A549 (cell line): ENCODE measurements at regions not wholly inside any gene's neighbourhood (a gene's known extent, or its start where the extent isn't known, plus 50 kb on each side); places are given as distances from the start of the nearest gene placed in this dataset.

Experiments used
- CBX2 ChIP-seq: fragments of 200-600 bp; sonication (generic); IDR thresholded peaks from 2 replicates; pipeline ENCODE4 v1.6.1; 2016; ENCODE audit warnings: low read depth, mild to moderate bottlenecking, borderline replicate concordance
- PHF8 ChIP-seq: fragments of 200-600 bp; sonication (generic); IDR thresholded peaks from 2 replicates; pipeline ENCODE4 v1.6.1; 2016; ENCODE audit warnings: low read depth, mild to moderate bottlenecking, antibody characterized with exemption, moderate library complexity, borderline replicate concordance
- POLR2A ChIP-seq: IDR thresholded peaks from 2 replicates; pipeline ENCODE4 v1.6.1; 2012; ENCODE audit warnings: mild to moderate bottlenecking, low read length
- TF ChIP-seq, protein P1 (sequence below): fragments of >200 bp; sonication (Bioruptor Twin); formaldehyde crosslinking; IDR thresholded peaks from 3 replicates; pipeline ENCODE4 v1.5.1; 2016

DNA sequence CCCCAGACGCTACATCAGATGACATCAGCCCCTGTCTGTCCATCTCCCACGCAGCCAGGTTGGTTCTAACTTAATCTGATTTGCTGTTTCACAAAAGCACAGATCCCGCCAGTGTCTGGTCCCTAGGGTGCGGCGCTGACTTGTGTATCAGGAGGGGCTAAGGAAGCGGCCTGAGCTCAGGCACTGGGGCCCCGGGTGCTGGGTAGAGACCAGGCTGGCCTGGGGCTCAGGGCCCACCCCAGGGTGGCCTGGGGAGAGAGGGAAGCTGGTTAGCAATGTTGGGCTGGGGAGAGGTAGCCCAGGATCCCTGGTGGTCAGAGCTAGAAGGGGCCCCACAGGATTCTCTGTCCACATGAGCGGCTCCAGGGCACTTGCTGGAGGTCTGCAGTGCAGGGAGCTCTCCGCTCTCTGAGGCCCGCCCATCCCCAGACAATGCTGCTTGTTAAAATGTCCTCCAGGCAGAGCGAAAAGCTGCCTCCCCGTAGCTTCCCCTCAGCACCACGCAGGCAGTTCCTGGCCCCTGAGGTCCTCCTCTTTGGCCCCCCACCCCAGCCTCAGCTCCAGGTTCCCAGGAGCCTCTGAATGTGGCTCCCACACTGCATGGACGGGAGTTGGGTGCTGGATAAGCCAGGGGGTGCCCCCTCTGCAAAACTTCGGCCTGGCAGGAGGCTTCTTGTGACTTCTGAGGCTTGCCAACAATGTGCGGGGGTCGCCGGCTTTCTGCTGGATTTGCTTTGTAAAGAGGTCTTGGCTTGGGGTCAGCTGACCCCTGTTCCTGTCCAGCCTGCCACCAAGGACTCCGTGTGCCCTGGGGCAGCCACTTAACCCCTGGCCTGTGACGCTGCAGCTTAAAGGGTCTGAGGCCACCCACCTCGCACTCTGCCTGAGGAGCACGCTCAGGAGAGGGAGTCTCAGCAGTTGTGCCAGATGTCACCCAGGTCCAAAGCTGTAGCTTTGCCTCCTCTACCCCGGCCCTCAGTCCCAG, 112.9 kb downstream of the CPZ start:
- TF ChIP-seq, protein P1, sequence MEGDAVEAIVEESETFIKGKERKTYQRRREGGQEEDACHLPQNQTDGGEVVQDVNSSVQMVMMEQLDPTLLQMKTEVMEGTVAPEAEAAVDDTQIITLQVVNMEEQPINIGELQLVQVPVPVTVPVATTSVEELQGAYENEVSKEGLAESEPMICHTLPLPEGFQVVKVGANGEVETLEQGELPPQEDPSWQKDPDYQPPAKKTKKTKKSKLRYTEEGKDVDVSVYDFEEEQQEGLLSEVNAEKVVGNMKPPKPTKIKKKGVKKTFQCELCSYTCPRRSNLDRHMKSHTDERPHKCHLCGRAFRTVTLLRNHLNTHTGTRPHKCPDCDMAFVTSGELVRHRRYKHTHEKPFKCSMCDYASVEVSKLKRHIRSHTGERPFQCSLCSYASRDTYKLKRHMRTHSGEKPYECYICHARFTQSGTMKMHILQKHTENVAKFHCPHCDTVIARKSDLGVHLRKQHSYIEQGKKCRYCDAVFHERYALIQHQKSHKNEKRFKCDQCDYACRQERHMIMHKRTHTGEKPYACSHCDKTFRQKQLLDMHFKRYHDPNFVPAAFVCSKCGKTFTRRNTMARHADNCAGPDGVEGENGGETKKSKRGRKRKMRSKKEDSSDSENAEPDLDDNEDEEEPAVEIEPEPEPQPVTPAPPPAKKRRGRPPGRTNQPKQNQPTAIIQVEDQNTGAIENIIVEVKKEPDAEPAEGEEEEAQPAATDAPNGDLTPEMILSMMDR, result no peak
- TF ChIP-seq PHF8 (no peak), CBX2 (no peak), POLR2A (no peak)
